GM12873 (cell line): ENCODE measurements at regions not wholly inside any gene's neighbourhood (a gene's known extent, or its start where the extent isn't known, plus 50 kb on each side); places are given as distances from the start of the nearest gene placed in this dataset.

Experiments
- TF ChIP-seq, protein P1 (sequence below): IDR thresholded peaks from 2 replicates; pipeline ENCODE4 v1.5.1; 2012; ENCODE audit warnings: low read depth, mild to moderate bottlenecking, moderate library complexity, low read length, control low read depth; ENCODE audit not compliant: insufficient read depth; ENCODE audit errors: missing control alignments

DNA sequence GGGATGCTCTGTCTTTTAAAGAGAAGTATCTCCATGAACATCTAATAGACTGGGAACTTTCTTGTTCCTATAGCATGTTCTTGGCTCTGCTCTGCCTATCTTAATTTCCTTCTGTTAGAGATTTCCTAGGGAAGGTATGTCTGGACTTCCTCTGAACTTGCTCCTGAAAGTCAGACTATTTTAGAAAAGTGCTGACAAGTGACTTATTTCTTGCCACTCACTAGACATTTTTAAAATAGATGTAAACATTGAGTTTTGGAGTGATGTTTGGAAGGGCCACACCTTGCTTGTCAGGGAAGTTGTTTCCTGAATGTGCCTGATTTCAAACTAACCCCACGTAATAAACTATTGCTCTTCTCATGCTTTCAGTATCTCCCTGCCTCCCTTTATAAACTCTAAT lies 62.4 kb upstream of the ATP8A1 start:
- TF ChIP-seq, protein P1, sequence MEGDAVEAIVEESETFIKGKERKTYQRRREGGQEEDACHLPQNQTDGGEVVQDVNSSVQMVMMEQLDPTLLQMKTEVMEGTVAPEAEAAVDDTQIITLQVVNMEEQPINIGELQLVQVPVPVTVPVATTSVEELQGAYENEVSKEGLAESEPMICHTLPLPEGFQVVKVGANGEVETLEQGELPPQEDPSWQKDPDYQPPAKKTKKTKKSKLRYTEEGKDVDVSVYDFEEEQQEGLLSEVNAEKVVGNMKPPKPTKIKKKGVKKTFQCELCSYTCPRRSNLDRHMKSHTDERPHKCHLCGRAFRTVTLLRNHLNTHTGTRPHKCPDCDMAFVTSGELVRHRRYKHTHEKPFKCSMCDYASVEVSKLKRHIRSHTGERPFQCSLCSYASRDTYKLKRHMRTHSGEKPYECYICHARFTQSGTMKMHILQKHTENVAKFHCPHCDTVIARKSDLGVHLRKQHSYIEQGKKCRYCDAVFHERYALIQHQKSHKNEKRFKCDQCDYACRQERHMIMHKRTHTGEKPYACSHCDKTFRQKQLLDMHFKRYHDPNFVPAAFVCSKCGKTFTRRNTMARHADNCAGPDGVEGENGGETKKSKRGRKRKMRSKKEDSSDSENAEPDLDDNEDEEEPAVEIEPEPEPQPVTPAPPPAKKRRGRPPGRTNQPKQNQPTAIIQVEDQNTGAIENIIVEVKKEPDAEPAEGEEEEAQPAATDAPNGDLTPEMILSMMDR, result no peak

DNA sequence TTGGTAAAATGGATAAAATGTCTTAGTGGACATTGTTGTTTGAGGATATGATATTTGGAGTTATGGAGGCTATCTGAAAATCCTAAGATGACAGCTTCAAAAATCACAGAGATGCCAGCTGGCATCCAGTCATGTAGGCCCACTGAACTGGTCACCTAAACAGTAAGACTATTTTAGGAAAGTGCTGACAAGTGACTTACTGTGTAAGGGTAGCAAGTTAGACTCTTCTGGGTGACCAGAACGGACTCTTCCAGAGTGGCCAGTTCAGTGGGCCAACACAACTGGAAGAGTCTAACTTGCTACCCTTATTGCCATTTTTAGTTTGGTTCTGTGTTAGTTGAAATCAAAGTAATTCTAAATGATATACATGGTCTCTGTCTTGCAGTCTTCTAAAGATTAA lies 61.4 kb upstream of the ATP8A1 start:
- TF ChIP-seq, protein P1, result no peak

DNA sequence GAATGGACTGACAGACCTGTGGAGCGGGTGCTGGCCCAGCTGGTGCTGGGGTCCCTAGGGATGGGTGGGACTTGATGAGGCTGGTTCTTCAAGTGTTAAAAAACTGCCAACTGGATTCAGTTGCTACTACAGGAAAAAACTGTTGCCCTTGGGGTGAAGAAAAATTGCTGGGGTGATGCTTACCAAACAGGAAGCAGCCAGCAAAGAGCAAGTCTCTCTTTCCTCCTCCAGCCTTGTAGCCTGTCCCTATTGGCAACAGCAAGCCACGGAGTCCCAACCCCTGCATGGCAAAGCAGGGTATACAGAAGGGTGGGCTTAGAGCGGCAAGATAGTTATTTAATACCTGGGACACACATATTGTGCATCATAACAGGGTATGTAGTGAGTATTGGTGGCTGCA lies 60.1 kb upstream of the ATP8A1 start:
- TF ChIP-seq, protein P1, result no peak

DNA sequence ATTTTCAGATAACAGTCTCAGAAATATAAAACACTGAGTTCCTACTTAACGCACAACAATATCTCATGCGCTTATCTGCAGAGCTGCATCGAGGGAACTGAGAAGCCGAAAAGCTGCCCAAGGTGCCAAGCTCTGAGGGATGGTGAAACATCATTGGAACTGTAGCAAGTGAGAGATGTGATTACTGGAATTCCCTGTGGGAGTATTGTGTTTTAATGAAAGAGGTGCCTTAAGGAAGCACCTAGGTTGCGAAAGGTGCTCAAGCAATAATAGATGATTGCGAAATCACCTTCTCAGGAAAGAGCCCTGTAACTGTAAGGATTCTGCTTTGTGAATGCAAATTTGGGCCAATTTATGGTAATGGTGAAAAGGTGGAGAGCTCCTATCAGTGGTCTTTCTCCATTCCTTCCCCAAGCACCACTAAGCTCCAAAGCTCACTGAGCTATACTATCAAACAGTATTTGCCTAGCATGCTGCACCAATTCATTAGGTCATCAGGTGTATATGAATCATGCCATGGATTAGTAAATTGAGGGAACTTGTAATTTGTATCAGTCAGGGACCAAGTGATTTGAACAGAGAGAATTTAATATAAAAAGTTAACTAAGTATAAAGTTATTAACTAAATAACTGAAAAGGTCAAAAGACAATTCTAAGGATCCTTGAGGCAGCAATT lies 59.0 kb upstream of the ATP8A1 start:
- TF ChIP-seq, protein P1, result no peak

DNA sequence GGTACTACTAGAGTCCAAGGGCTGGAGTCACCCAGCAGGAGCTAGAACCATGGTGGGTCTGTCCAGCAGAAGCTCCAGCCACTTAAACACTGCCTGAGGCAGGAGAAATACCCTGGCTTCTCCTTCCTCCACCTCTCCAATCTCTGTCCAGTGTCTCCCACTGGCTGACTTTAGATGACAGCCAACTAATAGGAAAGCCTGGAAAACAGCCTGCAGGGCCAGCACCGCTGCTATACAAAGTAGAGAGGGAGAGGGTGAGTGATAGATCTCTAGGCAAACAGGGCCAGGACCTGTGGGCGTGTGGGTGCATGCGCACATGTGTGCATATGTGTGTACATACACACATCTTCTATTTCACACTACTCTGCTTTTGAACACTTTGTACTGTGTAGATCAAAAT lies 56.5 kb upstream of the ATP8A1 start:
- TF ChIP-seq, protein P1, result no peak

- TF ChIP-seq, protein P1, result no peak
Measured at GRCh38 chr4:42712854-42713253, 55.9 kb upstream of the ATP8A1 start.

DNA sequence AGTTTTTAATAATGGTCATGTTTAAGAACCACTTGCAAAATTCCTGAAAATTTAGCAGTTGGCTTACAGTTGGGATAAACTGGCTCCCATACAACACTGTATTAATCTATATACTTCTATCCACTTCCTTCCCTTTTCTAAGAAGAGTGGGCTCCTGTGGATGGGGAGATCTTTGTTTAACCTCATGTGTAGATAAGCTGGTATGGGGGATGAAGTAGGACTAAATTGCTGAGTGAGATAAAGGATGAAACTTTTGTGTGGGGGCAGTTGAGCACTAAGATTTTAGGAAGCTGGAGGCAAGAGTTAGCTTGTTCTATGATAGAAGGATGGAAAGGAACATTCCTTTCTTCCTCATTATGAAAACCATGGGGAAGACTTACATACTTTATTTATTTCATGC lies 54.6 kb upstream of the ATP8A1 start:
- TF ChIP-seq, protein P1, result no peak
